ENCODE measurements at regions not wholly inside any gene's neighbourhood (a gene's known extent, or its start where the extent isn't known, plus 50 kb on each side); places are given as distances from the start of the nearest gene placed in this dataset.
"Not testable (repeated sequence)": the region's sequence is repeated elsewhere in the genome, so short reads cannot be mapped to it uniquely, and the experiment has no call there.

DNA sequence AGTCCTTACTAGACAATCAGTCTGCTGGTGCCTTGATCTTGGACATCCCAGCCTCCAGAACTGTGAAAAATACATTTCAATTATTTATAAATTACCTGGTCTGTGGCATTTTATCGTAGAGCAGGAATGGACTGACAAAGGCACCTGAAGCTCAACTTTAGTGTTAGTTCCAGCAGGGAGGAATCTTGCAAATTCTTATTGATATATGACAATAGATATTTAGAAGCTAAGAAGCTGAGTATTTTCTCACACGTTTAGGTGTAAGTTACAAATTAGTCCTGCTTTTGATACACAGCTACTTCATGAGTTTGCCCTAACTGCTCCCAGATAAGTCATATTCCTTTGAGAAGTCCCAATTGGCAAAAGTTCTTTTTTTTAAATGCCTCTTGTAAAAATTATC lies 138.0 kb upstream of the ZNF217 start:
- no peaks in the 10 kb centered on the region for H3K9me3 Mint-ChIP-seq
- H3K4me3 Mint-ChIP-seq, result no peak overlapping the region
- peaks cover 11 to 41% (median 19%) of the 10 kb centered on the region in 7 donors for H3K4me1 Mint-ChIP-seq
- H3K4me3 ChIP-seq (ENCODE audit: low read length), result no peak overlapping the region
- H3K9me3 ChIP-seq (ENCODE audit: control insufficient read depth in 2 of 3, low read length in 3 of 3), result no peaks in the 10 kb centered on the region
- no peaks in the 10 kb centered on the region for H3K27me3 ChIP-seq (ENCODE audit: control insufficient read depth in 2 of 2, insufficient read depth in 2 of 2, low read length in 2 of 2)
- intact Hi-C loops (cut with micrococcal nuclease), result no loop called here
- no peak for DNase-seq
- H3K27ac Mint-ChIP-seq, result no peak overlapping the region
- peaks cover 0 to 5% (median 0%) of the 10 kb centered on the region in 5 donors for H3K36me3 Mint-ChIP-seq
- no peak overlapping the region for H3K27ac ChIP-seq (ENCODE audit: low read depth, low read length)
- H3K27me3 Mint-ChIP-seq, result no peaks in the 10 kb centered on the region
- no peaks in the 10 kb centered on the region for H3K36me3 ChIP-seq (ENCODE audit: control insufficient read depth in 2 of 3, insufficient read depth in 3 of 3, low read length in 3 of 3)
- ChIA-PET CTCF (interaction anchor here (0.6 kb wide), 1 partner anchor 185 kb away, joined by 3 read pairs; no protein-coding TSS in a partner anchor), POLR2A (interaction anchor here (1.6 to 2.3 kb wide), 2 partner anchors 24 to 25 kb away, joined by 5 to 9 read pairs; no protein-coding TSS in a partner anchor)
- no peak for ATAC-seq
- peaks cover 0 to under 1% of the 10 kb centered on the region in 2 donors for H3K4me1 ChIP-seq (ENCODE audit: control insufficient read depth in 2 of 2, insufficient read depth in 2 of 2, low read length in 2 of 2)

DNA sequence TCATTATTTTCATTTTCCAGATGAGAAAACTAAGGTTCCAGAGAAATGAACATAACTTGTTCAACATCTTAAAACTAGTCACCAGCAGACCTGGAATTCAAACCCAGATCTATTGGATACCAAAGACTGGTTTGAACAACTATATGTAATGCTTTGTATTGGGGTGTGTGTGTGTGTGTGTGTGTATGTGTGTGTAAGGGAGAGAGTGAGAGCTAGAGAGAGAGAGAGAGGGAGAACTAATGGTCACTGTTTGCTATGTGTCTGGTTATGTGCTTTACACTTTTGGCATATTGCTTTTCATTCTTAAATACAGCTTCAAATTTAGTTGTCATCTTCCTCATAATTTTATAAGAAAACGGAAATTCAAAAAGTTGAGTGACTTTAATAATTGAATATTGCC lies 134.7 kb upstream of the ZNF217 start:
- Histone ChIP-seq H3K9me3 (ENCODE audit: control insufficient read depth in 2 of 3, low read length in 3 of 3) (no peaks in the 10 kb centered on the region), H3K36me3 (ENCODE audit: control insufficient read depth in 2 of 3, insufficient read depth in 3 of 3, low read length in 3 of 3) (no peaks in the 10 kb centered on the region), H3K4me1 (ENCODE audit: control insufficient read depth in 2 of 2, insufficient read depth in 2 of 2, low read length in 2 of 2) (no peaks in the 10 kb centered on the region), H3K4me3 (ENCODE audit: low read length) (no peak overlapping the region), H3K27ac (ENCODE audit: low read depth, low read length) (no peak overlapping the region), H3K27me3 (ENCODE audit: control insufficient read depth in 2 of 2, insufficient read depth in 2 of 2, low read length in 2 of 2) (no peaks in the 10 kb centered on the region)
- ChIA-PET CTCF (no interaction called here), POLR2A (interaction anchor here (0.7 kb wide), 1 partner anchor 62 kb away, joined by 7 read pairs; no protein-coding TSS in a partner anchor)
- peaks cover 0 to 2% (median 0%) of the 10 kb centered on the region in 11 donors for H3K9me3 Mint-ChIP-seq
- intact Hi-C loops (cut with micrococcal nuclease), result loop anchor here in 1 of 2 donors (2.0 kb wide), 2 partner anchors 20 to 22 kb away; no protein-coding TSS in a partner anchor
- no peak for ATAC-seq
- no peak overlapping the region for H3K4me3 Mint-ChIP-seq
- peaks cover 3 to 30% (median 9%) of the 10 kb centered on the region in 7 donors for H3K4me1 Mint-ChIP-seq
- peaks cover 0 to 5% (median 0%) of the 10 kb centered on the region in 5 donors for H3K36me3 Mint-ChIP-seq
- no peaks in the 10 kb centered on the region for H3K27me3 Mint-ChIP-seq
- H3K27ac Mint-ChIP-seq, result peak overlapping the region in 3 of 9 donors; percentile 2 to 56 (median 22)
- no peak for DNase-seq

DNA sequence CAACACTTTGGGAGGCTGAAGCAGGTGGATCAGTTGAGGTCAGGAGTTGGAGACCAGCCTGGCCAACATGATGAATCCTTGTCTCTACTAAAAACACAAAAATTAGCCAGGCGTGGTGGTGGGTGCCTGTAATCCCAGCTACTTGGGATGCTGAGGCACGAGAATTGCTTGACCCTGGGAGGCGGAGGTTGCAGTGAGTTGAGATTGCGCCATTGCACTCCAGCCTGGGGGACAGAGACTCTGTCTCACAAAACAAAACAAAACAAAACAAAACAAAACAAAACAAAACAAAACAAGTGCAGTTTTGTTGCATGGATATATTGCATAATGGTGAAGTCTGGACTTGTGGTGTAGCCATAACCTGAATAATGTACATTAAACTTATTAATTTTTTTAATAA lies 133.6 kb upstream of the ZNF217 start:
- peaks cover 6 to 37% (median 8%) of the 10 kb centered on the region in 7 donors for H3K4me1 Mint-ChIP-seq
- H3K9me3 ChIP-seq (ENCODE audit: control insufficient read depth in 2 of 3, low read length in 3 of 3); H3K4me3 ChIP-seq (ENCODE audit: low read length); H3K36me3 ChIP-seq (ENCODE audit: control insufficient read depth in 2 of 3, insufficient read depth in 3 of 3, low read length in 3 of 3); ATAC-seq; H3K27me3 Mint-ChIP-seq; H3K4me3 Mint-ChIP-seq; H3K27ac ChIP-seq (ENCODE audit: low read depth, low read length); H3K27me3 ChIP-seq (ENCODE audit: control insufficient read depth in 2 of 2, insufficient read depth in 2 of 2, low read length in 2 of 2); H3K36me3 Mint-ChIP-seq; H3K9me3 Mint-ChIP-seq; CTCF ChIA-PET; POLR2A ChIA-PET; intact Hi-C loops (cut with micrococcal nuclease); DNase-seq; H3K27ac Mint-ChIP-seq; H3K4me1 ChIP-seq (ENCODE audit: control insufficient read depth in 2 of 2, insufficient read depth in 2 of 2, low read length in 2 of 2): not testable (repeated sequence)

DNA sequence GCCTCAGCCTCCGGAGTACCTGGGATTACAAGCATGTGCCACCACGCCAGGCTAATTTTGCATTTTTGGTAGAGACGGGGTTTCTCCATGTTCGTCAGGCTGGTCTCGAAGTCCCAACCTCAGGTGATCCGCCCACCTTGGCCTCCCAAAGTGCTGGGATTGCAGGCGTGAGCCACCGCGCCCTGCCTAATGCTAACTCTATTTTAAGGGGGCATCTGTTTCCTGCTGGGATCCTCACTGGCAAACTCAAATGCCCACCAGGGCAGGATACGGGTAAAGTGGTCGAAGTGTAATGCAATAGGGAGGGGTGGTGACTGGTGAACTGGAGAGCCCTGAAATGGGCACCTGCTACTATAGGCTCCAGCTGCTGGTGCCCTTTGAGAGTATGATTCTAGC lies 131.9 kb upstream of the ZNF217 start:
- POLR2A ChIA-PET, result no interaction called here
- Histone ChIP-seq H3K27ac (ENCODE audit: low read depth, low read length) (no peak overlapping the region), H3K4me1 (ENCODE audit: control insufficient read depth in 2 of 2, insufficient read depth in 2 of 2, low read length in 2 of 2) (peaks cover 0 to 3% of the 10 kb centered on the region in 2 donors), H3K9me3 (ENCODE audit: control insufficient read depth in 2 of 3, low read length in 3 of 3) (no peaks in the 10 kb centered on the region), H3K4me3 (ENCODE audit: low read length) (no peak overlapping the region), H3K36me3 (ENCODE audit: control insufficient read depth in 2 of 3, insufficient read depth in 3 of 3, low read length in 3 of 3) (no peaks in the 10 kb centered on the region), H3K27me3 (ENCODE audit: control insufficient read depth in 2 of 2, insufficient read depth in 2 of 2, low read length in 2 of 2) (no peaks in the 10 kb centered on the region)
- ATAC-seq, result no peak
- CTCF ChIA-PET, result no interaction called here
- Mint-ChIP-seq H3K36me3 (peaks cover 0 to 5% (median 0%) of the 10 kb centered on the region in 5 donors), H3K27ac (no peak overlapping the region), H3K4me1 (peaks cover 14 to 44% (median 17%) of the 10 kb centered on the region in 7 donors), H3K27me3 (no peaks in the 10 kb centered on the region), H3K4me3 (no peak overlapping the region), H3K9me3 (peaks cover 0 to 4% (median 0%) of the 10 kb centered on the region in 11 donors)
- no peak for DNase-seq
- intact Hi-C loops (cut with micrococcal nuclease), result no loop called here

DNA sequence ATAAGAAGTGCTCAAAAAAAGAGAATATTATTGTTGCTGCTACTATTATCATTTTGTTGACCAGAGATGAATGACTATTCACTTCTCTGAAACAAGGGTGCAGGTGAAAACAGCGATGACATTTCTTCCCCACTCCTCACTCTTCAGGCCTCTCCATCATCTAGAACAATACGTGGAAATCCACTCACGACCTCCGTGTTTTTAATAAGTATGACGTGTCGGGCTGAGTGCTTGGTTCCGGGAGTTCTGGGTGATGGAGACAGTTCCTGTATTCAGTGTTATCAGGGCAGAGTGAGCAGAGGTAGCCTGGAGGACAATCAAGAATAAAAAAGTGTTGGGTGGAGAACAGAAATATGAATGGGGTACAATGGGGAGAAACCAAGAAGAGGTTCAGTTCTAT lies 130.0 kb upstream of the ZNF217 start:
- ChIA-PET CTCF (no interaction called here), POLR2A (no interaction called here)
- Histone ChIP-seq H3K27me3 (ENCODE audit: control insufficient read depth in 2 of 2, insufficient read depth in 2 of 2, low read length in 2 of 2) (no peaks in the 10 kb centered on the region), H3K9me3 (ENCODE audit: control insufficient read depth in 2 of 3, low read length in 3 of 3) (no peaks in the 10 kb centered on the region), H3K27ac (ENCODE audit: low read depth, low read length) (no peak overlapping the region), H3K4me1 (ENCODE audit: control insufficient read depth in 2 of 2, insufficient read depth in 2 of 2, low read length in 2 of 2) (peaks cover 0 to 3% of the 10 kb centered on the region in 2 donors), H3K4me3 (ENCODE audit: low read length) (no peak overlapping the region), H3K36me3 (ENCODE audit: control insufficient read depth in 2 of 3, insufficient read depth in 3 of 3, low read length in 3 of 3) (no peaks in the 10 kb centered on the region)
- Mint-ChIP-seq H3K9me3 (peaks cover 0 to 4% (median 0%) of the 10 kb centered on the region in 11 donors), H3K36me3 (peaks cover 0 to 4% (median 0%) of the 10 kb centered on the region in 5 donors), H3K27ac (peak overlapping the region in 4 of 9 donors; percentile 31 to 53 (median 42)), H3K4me3 (no peak overlapping the region), H3K4me1 (peaks cover 10 to 35% (median 14%) of the 10 kb centered on the region in 7 donors), H3K27me3 (no peaks in the 10 kb centered on the region)
- intact Hi-C loops (cut with micrococcal nuclease), result loop anchor here in 1 of 2 donors (1.0 kb wide), 1 partner anchor 15 kb away; no protein-coding TSS in a partner anchor
- DNase-seq, result no peak
- no peak for ATAC-seq

DNA sequence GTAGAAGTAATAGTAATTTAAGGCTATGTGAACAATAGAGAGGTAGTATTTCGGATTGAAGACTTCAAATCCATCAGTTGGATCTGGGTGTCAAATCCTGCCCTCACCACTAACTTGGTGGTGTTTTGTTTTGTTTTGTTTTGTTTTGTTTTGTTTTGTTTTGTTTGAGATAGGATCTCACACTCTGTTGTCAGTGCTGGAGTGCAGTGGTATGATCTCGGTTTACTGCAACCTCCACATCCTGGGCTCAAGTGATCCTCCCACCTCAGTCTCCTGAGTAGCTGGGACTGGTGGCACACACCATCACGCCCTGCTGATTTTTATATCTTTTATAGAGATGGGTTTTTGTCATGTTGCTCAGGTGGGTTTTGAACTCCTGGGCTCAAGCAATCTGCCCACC lies 129.4 kb upstream of the ZNF217 start:
- H3K4me3 ChIP-seq (ENCODE audit: low read length), result no peak overlapping the region
- H3K27me3 Mint-ChIP-seq, result no peaks in the 10 kb centered on the region
- peaks cover 0 to 4% (median 0%) of the 10 kb centered on the region in 11 donors for H3K9me3 Mint-ChIP-seq
- H3K27ac ChIP-seq (ENCODE audit: low read depth, low read length), result no peak overlapping the region
- H3K27ac Mint-ChIP-seq, result peak overlapping the region in 3 of 9 donors; percentile 34 to 89 (median 46)
- H3K36me3 ChIP-seq (ENCODE audit: control insufficient read depth in 2 of 3, insufficient read depth in 3 of 3, low read length in 3 of 3), result no peaks in the 10 kb centered on the region
- H3K4me1 ChIP-seq (ENCODE audit: control insufficient read depth in 2 of 2, insufficient read depth in 2 of 2, low read length in 2 of 2), result peaks cover 0 to 3% of the 10 kb centered on the region in 2 donors
- peaks cover 0 to 4% (median 0%) of the 10 kb centered on the region in 5 donors for H3K36me3 Mint-ChIP-seq
- CTCF ChIA-PET, result no interaction called here
- no peaks in the 10 kb centered on the region for H3K27me3 ChIP-seq (ENCODE audit: control insufficient read depth in 2 of 2, insufficient read depth in 2 of 2, low read length in 2 of 2)
- H3K4me1 Mint-ChIP-seq, result peaks cover 9 to 30% (median 13%) of the 10 kb centered on the region in 7 donors
- intact Hi-C loops (cut with micrococcal nuclease), result loop anchor here in 1 of 2 donors (1.0 kb wide), 1 partner anchor 15 kb away; no protein-coding TSS in a partner anchor
- POLR2A ChIA-PET, result interaction anchor here (0.6 to 2.1 kb wide), 3 partner anchors 12 to 143 kb away, joined by 3 to 8 read pairs (median 4); no protein-coding TSS in a partner anchor
- no peaks in the 10 kb centered on the region for H3K9me3 ChIP-seq (ENCODE audit: control insufficient read depth in 2 of 3, low read length in 3 of 3)
- H3K4me3 Mint-ChIP-seq, result no peak overlapping the region
- DNase-seq (no peak), ATAC-seq (no peak)
